C4-2B (cell line): ENCODE measurements at regions not wholly inside any gene's neighbourhood (a gene's known extent, or its start where the extent isn't known, plus 50 kb on each side); places are given as distances from the start of the nearest gene placed in this dataset.

ENCODE experiments used
- CTCF ChIP-seq: fragments of 450-650 bp; conservative IDR thresholded peaks from 2 replicates; pipeline ENCODE4 v1.5.1; 2017; ENCODE audit warnings: mild to moderate bottlenecking
- ZFX ChIP-seq: fragments of 450-650 bp; IDR thresholded peaks from 2 replicates; pipeline ENCODE4 v1.6.1; 2017

- TF ChIP-seq CTCF (no peak), ZFX (no peak)
These were observed 368.3 kb upstream of the C1orf174 start for GRCh38 chr1:4268262-4268888.
